ENCODE measurements at regions not wholly inside any gene's neighbourhood (a gene's known extent, or its start where the extent isn't known, plus 50 kb on each side); places are given as distances from the start of the nearest gene placed in this dataset.

- TF ChIP-seq CTCF (IDR thresholded peaks at IDR 0.05) (no peak), POLR2A (IDR thresholded peaks at IDR 0.05) (no peak), POLR2AphosphoS5 (IDR thresholded peaks at IDR 0.05) (no peak), EP300 (IDR thresholded peaks at IDR 0.05) (no peak)
Measured at GRCh38 chr10:109698882-109699664, 224.2 kb downstream of the XPNPEP1 start.

Measured in upper lobe of left lung (tissue), 4 donors.